Spinal cord (tissue), 9 donors: ENCODE measurements at regions not wholly inside any gene's neighbourhood (a gene's known extent, or its start where the extent isn't known, plus 50 kb on each side); places are given as distances from the start of the nearest gene placed in this dataset.

Experiments used
- DNase-seq, 6 donors: peaks; one replicate each; pipeline versions ENCODE4 v3.0.0 to v3.0.0-alpha.2; 2013 to 2015; ENCODE audit warnings: low spot score in 6 of 6, low read depth in 4 of 6
- H3K27ac ChIP-seq: one replicate; pipeline ENCODE4 v1.5.1; 2013; ENCODE audit warnings: low read depth, low read length, control low read depth
- H3K27me3 ChIP-seq: one replicate; pipeline ENCODE4 v1.6.1; 2013; ENCODE audit warnings: low read length; ENCODE audit not compliant: control insufficient read depth, insufficient read depth
- H3K36me3 ChIP-seq: one replicate; pipeline ENCODE4 v1.6.1; 2013; ENCODE audit warnings: low read length; ENCODE audit not compliant: control insufficient read depth, insufficient read depth
- H3K4me1 ChIP-seq: one replicate; pipeline ENCODE4 v1.6.1; 2013; ENCODE audit warnings: low read length; ENCODE audit not compliant: control insufficient read depth, insufficient read depth
- H3K4me3 ChIP-seq: one replicate; pipeline ENCODE4 v1.5.1; 2013; ENCODE audit warnings: low read depth, low read length, control low read depth
- H3K9me3 ChIP-seq: one replicate; pipeline ENCODE4 v1.6.1; 2013; ENCODE audit warnings: low read length; ENCODE audit not compliant: control insufficient read depth, insufficient read depth
- WGBS: methylation state at CpG from one replicate; pipeline ENCODE4 v1.1.5; 2013; ENCODE audit warnings: missing lambda C conversion rate; ENCODE audit not compliant: insufficient coverage; 5-methylcytosine and 5-hydroxymethylcytosine counted together
- donor health status: healthy.

- no peaks in the 10 kb centered on the region for H3K27me3 ChIP-seq
- H3K4me3 ChIP-seq, result no peak overlapping the region
- DNase-seq, result no peak
- H3K36me3 ChIP-seq, result no peaks in the 10 kb centered on the region
- no peaks in the 10 kb centered on the region for H3K4me1 ChIP-seq
- WGBS, result no CpG with 5 or more reads among the region's 1 CpG
- no peak overlapping the region for H3K27ac ChIP-seq
- H3K9me3 ChIP-seq, result no peaks in the 10 kb centered on the region
Measured at GRCh38 chr2:129167456-129167855, 812.0 kb upstream of the RAB6C start.

DNA sequence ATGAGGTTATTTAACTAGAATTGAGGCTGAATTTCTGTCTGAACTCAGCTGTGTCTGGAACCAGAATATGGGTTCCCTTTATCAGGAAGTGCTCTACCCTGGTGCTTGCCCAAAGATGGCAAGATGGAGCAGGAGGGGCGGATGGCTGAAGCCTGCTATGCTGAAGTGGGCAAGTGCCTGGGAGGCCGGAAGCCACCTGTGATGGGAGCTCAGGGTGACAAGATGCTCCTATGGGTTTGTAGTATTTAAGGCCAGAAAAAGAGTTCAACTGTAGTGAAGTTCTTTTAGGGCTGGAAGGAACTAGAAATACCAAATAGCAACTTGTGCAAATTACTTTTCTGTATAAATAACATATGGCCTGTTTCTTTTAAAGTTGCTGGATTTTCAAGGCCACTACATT lies 808.9 kb upstream of the RAB6C start:
- Histone ChIP-seq H3K9me3 (no peaks in the 10 kb centered on the region), H3K36me3 (no peaks in the 10 kb centered on the region), H3K4me1 (no peaks in the 10 kb centered on the region), H3K4me3 (no peak overlapping the region), H3K27me3 (no peaks in the 10 kb centered on the region), H3K27ac (no peak overlapping the region)
- 100% methylated on average over 2 of the region's 2 CpGs for WGBS
- DNase-seq, result no peak

GRCh38 chr2:129174143-129174542 lies 805.3 kb upstream of the RAB6C start:
- no CpG with 5 or more reads among the region's 2 CpGs for WGBS
- H3K4me1 ChIP-seq, result peaks cover 3% of the 10 kb centered on the region
- no peaks in the 10 kb centered on the region for H3K9me3 ChIP-seq
- H3K4me3 ChIP-seq, result no peak overlapping the region
- no peak overlapping the region for H3K27ac ChIP-seq
- no peak for DNase-seq
- no peaks in the 10 kb centered on the region for H3K27me3 ChIP-seq
- H3K36me3 ChIP-seq, result no peaks in the 10 kb centered on the region

- 100% methylated on average over 2 of the region's 2 CpGs for WGBS
- no peak for DNase-seq
- H3K9me3 ChIP-seq, result no peaks in the 10 kb centered on the region
- peaks cover 3% of the 10 kb centered on the region for H3K4me1 ChIP-seq
- H3K4me3 ChIP-seq, result no peak overlapping the region
- H3K36me3 ChIP-seq, result no peaks in the 10 kb centered on the region
- H3K27me3 ChIP-seq, result no peaks in the 10 kb centered on the region
- H3K27ac ChIP-seq, result no peak overlapping the region
Measured at GRCh38 chr2:129175051-129175450, 804.4 kb upstream of the RAB6C start.

- Histone ChIP-seq H3K36me3 (no peaks in the 10 kb centered on the region), H3K27ac (no peak overlapping the region), H3K9me3 (no peaks in the 10 kb centered on the region), H3K4me3 (no peak overlapping the region), H3K27me3 (no peaks in the 10 kb centered on the region), H3K4me1 (peaks cover 3% of the 10 kb centered on the region)
- 86% methylated on average over 5 of the region's 5 CpGs for WGBS
- DNase-seq, result no peak
Measured at GRCh38 chr2:129176375-129176774, 803.1 kb upstream of the RAB6C start.

DNA sequence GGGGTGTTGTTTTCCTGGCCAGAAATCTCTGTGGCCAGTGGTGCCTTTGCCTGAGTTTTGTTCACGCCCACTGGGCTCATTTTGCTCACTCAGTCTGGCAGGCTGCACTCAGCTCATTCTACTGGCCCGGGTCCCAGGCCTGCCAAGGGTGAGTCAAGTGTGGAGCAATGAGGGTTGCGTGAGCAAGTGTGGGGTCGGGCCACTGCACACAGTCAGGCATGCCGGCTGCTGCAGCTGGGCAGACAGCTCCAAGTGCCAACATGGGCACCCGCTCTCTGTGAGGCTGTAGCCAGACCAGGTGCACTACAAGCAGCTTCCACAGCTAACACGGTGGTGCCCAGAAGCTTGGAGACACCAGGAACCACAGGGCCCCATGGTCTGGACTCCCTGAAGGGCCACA lies 801.1 kb upstream of the RAB6C start:
- 67% methylated on average over 7 of the region's 7 CpGs for WGBS
- Histone ChIP-seq H3K27me3 (no peaks in the 10 kb centered on the region), H3K9me3 (no peaks in the 10 kb centered on the region), H3K4me1 (peaks cover 3% of the 10 kb centered on the region), H3K4me3 (no peak overlapping the region), H3K36me3 (no peaks in the 10 kb centered on the region), H3K27ac (no peak overlapping the region)
- peak in 1 of 6 donors; percentile 55 for DNase-seq

GRCh38 chr2:129179199-129179598 lies 800.3 kb upstream of the RAB6C start:
- 86% methylated on average over 3 of the region's 3 CpGs for WGBS
- no peak for DNase-seq

GRCh38 chr2:129180124-129180716 lies 799.2 kb upstream of the RAB6C start:
- Histone ChIP-seq H3K36me3 (no peaks in the 10 kb centered on the region), H3K9me3 (no peaks in the 10 kb centered on the region), H3K4me3 (no peak overlapping the region), H3K27me3 (no peaks in the 10 kb centered on the region), H3K27ac (no peak overlapping the region), H3K4me1 (peaks cover 3% of the 10 kb centered on the region)
- no peak for DNase-seq
- 100% methylated on average over 1 of the region's 5 CpGs for WGBS

More at GRCh38 chr2:129179199-129179598, 800.3 kb upstream of the RAB6C start:
- Histone ChIP-seq H3K36me3 (no peaks in the 10 kb centered on the region), H3K4me3 (no peak overlapping the region), H3K27ac (no peak overlapping the region), H3K27me3 (no peaks in the 10 kb centered on the region), H3K4me1 (peaks cover 3% of the 10 kb centered on the region), H3K9me3 (no peaks in the 10 kb centered on the region)

- WGBS, result no CpG with 5 or more reads among the region's 1 CpG
- Histone ChIP-seq H3K27me3 (no peaks in the 10 kb centered on the region), H3K4me3 (no peak overlapping the region), H3K36me3 (no peaks in the 10 kb centered on the region), H3K27ac (no peak overlapping the region), H3K9me3 (no peaks in the 10 kb centered on the region), H3K4me1 (peaks cover 3% of the 10 kb centered on the region)
- no peak for DNase-seq
Measured at GRCh38 chr2:129181433-129181832, 798.0 kb upstream of the RAB6C start.

DNA sequence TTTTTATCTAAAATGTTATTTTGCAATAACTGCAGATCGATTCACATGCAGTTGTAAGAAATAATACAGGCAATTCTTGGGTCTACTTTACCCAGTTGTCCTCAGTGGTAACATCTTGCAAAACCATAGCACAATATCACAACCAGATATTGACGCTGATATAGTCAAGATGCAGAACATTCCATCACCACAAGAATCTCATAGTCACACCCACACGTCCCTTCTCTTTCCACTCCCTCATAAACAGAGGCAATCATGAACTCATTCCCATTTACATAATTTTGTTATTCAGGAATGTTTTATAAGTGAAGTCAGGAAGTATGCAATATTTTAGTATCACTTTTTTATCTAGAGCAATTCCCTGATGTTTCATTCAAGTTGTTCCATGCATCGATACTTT lies 797.5 kb upstream of the RAB6C start:
- H3K36me3 ChIP-seq, result no peaks in the 10 kb centered on the region
- no peak for DNase-seq
- H3K4me3 ChIP-seq, result no peak overlapping the region
- H3K27me3 ChIP-seq, result no peaks in the 10 kb centered on the region
- 100% methylated on average over 1 of the region's 4 CpGs for WGBS
- H3K27ac ChIP-seq, result no peak overlapping the region
- H3K4me1 ChIP-seq, result peaks cover 3% of the 10 kb centered on the region
- H3K9me3 ChIP-seq, result no peaks in the 10 kb centered on the region
